Activated CD4-positive, alpha-beta memory T cell treated with anti-CD3 and anti-CD28 coated beads, Interleukin-2, amount 10 ng/mL, durations not matched to agents 7 days and 5 days (primary cell): ENCODE measurements at regions not wholly inside any gene's neighbourhood (a gene's known extent, or its start where the extent isn't known, plus 50 kb on each side); places are given as distances from the start of the nearest gene placed in this dataset.
"Not testable (repeated sequence)": the region's sequence is repeated elsewhere in the genome, so short reads cannot be mapped to it uniquely, and the experiment has no call there.

ENCODE experiments used
- CTCF ChIA-PET: fragments of 350-600 bp; sonication (Branson Sonifier 250); formaldehyde crosslinking; loops from one replicate; lab custom pipeline; 2021; ENCODE audit warnings: antibody characterized with exemption, inconsistent platforms; lab: Charles Lee
- POLR2A ChIA-PET: fragments of 350-600 bp; sonication (Branson Sonifier 250); formaldehyde crosslinking; loops from one replicate; lab custom pipeline; 2021; ENCODE audit warnings: antibody characterized with exemption; lab: Charles Lee
- DNase-seq: peaks from one replicate; pipeline ENCODE4 v3.0.0-alpha.2; 2020
- H3K27ac Mint-ChIP-seq: one replicate; pipeline ENCODE4 v1.8.0; 2021; ENCODE audit warnings: mild to moderate bottlenecking, mixed read lengths
- H3K27me3 Mint-ChIP-seq: one replicate; pipeline ENCODE4 v1.8.0; 2021; ENCODE audit warnings: mixed read lengths
- H3K36me3 Mint-ChIP-seq: one replicate; pipeline ENCODE4 v1.8.0; 2021; ENCODE audit warnings: low read depth, mixed read lengths
- H3K4me1 Mint-ChIP-seq: one replicate; pipeline ENCODE4 v1.8.0; 2021; ENCODE audit warnings: mixed read lengths
- H3K4me3 Mint-ChIP-seq: one replicate; pipeline ENCODE4 v1.8.0; 2021; ENCODE audit warnings: mild to moderate bottlenecking, mixed read lengths
- H3K9me3 Mint-ChIP-seq: one replicate; pipeline ENCODE4 v1.8.0; 2021; ENCODE audit warnings: mixed read lengths

GRCh38 chr4:52157071-52157470, 106.0 kb downstream of the SPATA18 start:
- H3K4me1 Mint-ChIP-seq = not testable (repeated sequence)

GRCh38 chr4:52157641-52158316, 106.7 kb downstream of the SPATA18 start:
- Mint-ChIP-seq H3K27ac (no peak overlapping the region), H3K9me3 (peaks cover 8% of the 10 kb centered on the region), H3K4me3 (no peak overlapping the region), H3K36me3 (no peaks in the 10 kb centered on the region), H3K27me3 (no peaks in the 10 kb centered on the region), H3K4me1 (no peaks in the 10 kb centered on the region)
- no peak for DNase-seq
- CTCF ChIA-PET = no interaction called here
- POLR2A ChIA-PET = no interaction called here

More at GRCh38 chr4:52157071-52157470, 106.0 kb downstream of the SPATA18 start:
- CTCF ChIA-PET, H3K27me3 Mint-ChIP-seq, H3K27ac Mint-ChIP-seq, H3K36me3 Mint-ChIP-seq, H3K4me3 Mint-ChIP-seq, DNase-seq, POLR2A ChIA-PET: not testable (repeated sequence)
- peaks cover 13% of the 10 kb centered on the region for H3K9me3 Mint-ChIP-seq

DNA sequence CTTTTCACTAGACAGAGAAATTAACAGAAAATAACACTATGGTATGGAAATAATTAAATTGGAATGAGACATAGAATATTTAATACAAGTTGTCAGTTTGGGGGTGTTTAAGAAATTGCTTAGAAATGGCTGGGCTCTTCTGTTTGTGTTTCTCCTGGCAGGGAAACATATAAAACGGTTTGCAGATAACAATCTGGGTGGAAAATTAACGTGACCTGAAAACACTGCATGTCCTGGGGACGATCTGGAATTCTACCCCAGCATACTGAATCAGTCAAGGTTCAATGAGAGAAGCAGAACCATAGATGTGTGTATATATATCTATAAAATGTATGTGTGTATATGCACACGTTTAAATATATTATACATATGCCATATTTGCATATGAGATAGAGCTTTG, 109.8 kb downstream of the SPATA18 start:
- H3K36me3 Mint-ChIP-seq = no peaks in the 10 kb centered on the region
- H3K9me3 Mint-ChIP-seq = peaks cover 4% of the 10 kb centered on the region
- no peaks in the 10 kb centered on the region for H3K4me1 Mint-ChIP-seq
- no peak overlapping the region for H3K27ac Mint-ChIP-seq
- no peak for DNase-seq
- POLR2A ChIA-PET = no interaction called here
- H3K4me3 Mint-ChIP-seq = no peak overlapping the region
- H3K27me3 Mint-ChIP-seq = no peaks in the 10 kb centered on the region
- CTCF ChIA-PET = no interaction called here

DNA sequence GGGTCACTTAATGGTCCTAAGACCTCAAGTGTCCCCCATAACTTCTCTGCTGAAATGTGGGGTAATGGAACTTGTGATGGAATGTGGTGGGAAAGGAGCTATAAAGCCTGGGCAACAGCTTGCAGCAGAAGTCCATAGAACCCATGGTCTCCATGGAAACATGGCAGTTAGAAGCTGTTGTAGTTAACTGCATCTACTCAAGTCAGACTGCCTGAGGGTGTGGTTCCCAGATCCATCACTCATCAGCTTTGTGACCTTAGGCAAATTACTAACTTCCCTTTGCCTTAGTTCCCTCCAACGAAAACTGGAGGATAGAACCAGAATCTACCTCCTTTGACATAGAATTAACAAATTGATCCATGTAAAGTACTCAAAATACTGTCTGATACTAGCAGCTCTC, 113.0 kb downstream of the SPATA18 start:
- DNase-seq = no peak
- POLR2A ChIA-PET = no interaction called here
- CTCF ChIA-PET = no interaction called here

GRCh38 chr4:52172166-52172565, 121.1 kb downstream of the SPATA18 start:
- Mint-ChIP-seq H3K9me3 (peaks cover 3% of the 10 kb centered on the region), H3K36me3 (no peaks in the 10 kb centered on the region), H3K4me3 (no peak overlapping the region), H3K27ac (no peak overlapping the region), H3K4me1 (no peaks in the 10 kb centered on the region), H3K27me3 (no peaks in the 10 kb centered on the region)
- POLR2A ChIA-PET = no interaction called here
- no peak for DNase-seq
- CTCF ChIA-PET = no interaction called here

More for the DNA sequence above, 113.0 kb downstream of the SPATA18 start:
- Mint-ChIP-seq H3K4me3 (no peak overlapping the region), H3K36me3 (no peaks in the 10 kb centered on the region), H3K4me1 (no peaks in the 10 kb centered on the region), H3K27ac (no peak overlapping the region), H3K27me3 (no peaks in the 10 kb centered on the region), H3K9me3 (peaks cover 8% of the 10 kb centered on the region)

GRCh38 chr4:52173470-52174045, 122.5 kb downstream of the SPATA18 start:
- Mint-ChIP-seq H3K27ac (no peak overlapping the region), H3K4me1 (no peaks in the 10 kb centered on the region), H3K27me3 (no peaks in the 10 kb centered on the region), H3K4me3 (no peak overlapping the region), H3K9me3 (no peaks in the 10 kb centered on the region), H3K36me3 (no peaks in the 10 kb centered on the region)
- no peak for DNase-seq
- ChIA-PET POLR2A (no interaction called here), CTCF (no interaction called here)

DNA sequence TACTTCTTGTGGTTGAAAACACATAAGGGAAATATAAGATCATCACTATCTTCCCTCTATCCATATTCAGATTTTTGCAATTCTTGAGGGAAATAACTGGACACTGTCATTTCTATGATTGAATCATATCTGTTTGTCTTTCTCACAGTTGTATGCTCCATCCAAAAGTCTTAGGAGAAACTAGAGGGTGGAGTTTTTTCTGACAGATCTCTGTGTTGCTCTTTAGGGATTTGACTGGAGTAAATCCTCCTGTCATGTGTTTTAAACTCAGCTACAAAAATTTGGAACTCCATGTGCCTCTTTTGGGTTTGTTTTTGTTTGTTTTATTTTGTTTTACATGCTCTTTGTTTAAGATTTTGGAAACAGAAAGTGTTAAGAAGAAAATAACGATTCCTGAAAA, 136.5 kb downstream of the SPATA18 start:
- Mint-ChIP-seq H3K27ac (no peak overlapping the region), H3K9me3 (no peaks in the 10 kb centered on the region), H3K4me1 (no peaks in the 10 kb centered on the region), H3K36me3 (no peaks in the 10 kb centered on the region), H3K27me3 (no peaks in the 10 kb centered on the region), H3K4me3 (no peak overlapping the region)
- ChIA-PET CTCF (no interaction called here), POLR2A (no interaction called here)
- no peak for DNase-seq

GRCh38 chr4:52192001-52192400, 140.9 kb downstream of the SPATA18 start:
- no peak overlapping the region for H3K4me3 Mint-ChIP-seq
- H3K36me3 Mint-ChIP-seq = no peaks in the 10 kb centered on the region
- ChIA-PET CTCF (no interaction called here), POLR2A (no interaction called here)
- H3K4me1 Mint-ChIP-seq = no peaks in the 10 kb centered on the region
- H3K9me3 Mint-ChIP-seq = no peaks in the 10 kb centered on the region
- no peak overlapping the region for H3K27ac Mint-ChIP-seq
- H3K27me3 Mint-ChIP-seq = no peaks in the 10 kb centered on the region
- DNase-seq = no peak

DNA sequence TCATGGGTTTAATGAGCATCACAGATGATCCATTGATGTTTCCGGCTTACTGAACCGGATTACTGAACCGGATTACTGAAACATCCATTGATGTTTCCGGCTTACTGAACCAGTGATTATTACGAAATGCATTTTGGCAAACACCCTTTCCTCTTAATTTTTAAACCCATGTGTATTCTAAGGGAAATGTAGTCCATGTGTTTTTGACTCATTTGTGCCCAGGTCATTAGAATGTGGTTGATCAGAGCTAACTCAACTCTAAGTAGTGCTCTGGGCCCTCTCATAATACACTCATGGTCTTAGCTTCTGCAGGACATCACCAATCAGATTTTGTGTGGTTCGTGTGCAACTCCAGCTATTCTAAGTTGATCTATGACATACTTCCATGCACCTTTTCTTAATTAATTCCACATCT, 141.6 kb downstream of the SPATA18 start:
- CTCF ChIA-PET = no interaction called here
- H3K4me1 Mint-ChIP-seq = no peaks in the 10 kb centered on the region
- no peak overlapping the region for H3K27ac Mint-ChIP-seq

DNA sequence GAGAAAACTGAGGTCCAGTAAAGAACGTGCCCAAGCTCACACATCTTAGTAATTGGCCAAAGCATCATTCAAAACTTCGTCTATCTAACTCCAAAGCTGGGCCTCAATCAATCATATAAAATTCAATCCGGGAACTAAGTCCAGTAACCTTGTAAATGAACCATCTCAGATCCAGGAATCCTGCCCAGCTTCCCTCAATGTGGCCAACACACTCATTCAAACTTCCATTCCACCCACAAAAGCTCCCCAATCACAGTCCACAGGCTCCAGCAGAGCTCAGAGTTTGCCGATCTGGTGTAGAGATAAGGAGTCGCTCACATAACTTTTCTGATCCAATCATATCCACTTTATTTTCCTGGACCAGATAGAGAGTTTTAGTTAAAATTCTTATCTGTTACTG, 144.8 kb downstream of the SPATA18 start:
- no peaks in the 10 kb centered on the region for H3K36me3 Mint-ChIP-seq
- no peaks in the 10 kb centered on the region for H3K27me3 Mint-ChIP-seq
- no peak overlapping the region for H3K4me3 Mint-ChIP-seq
- ChIA-PET POLR2A (no interaction called here), CTCF (no interaction called here)
- H3K4me1 Mint-ChIP-seq = no peaks in the 10 kb centered on the region
- peaks cover 3% of the 10 kb centered on the region for H3K9me3 Mint-ChIP-seq
- DNase-seq = no peak
- no peak overlapping the region for H3K27ac Mint-ChIP-seq

More for the DNA sequence above, 141.6 kb downstream of the SPATA18 start:
- POLR2A ChIA-PET = no interaction called here
- Mint-ChIP-seq H3K27me3 (no peaks in the 10 kb centered on the region), H3K36me3 (no peaks in the 10 kb centered on the region), H3K9me3 (no peaks in the 10 kb centered on the region), H3K4me3 (no peak overlapping the region)
- no peak for DNase-seq

GRCh38 chr4:52196606-52197130, 145.6 kb downstream of the SPATA18 start:
- POLR2A ChIA-PET = no interaction called here
- Mint-ChIP-seq H3K27ac (no peak overlapping the region), H3K9me3 (peaks cover 3% of the 10 kb centered on the region), H3K4me1 (no peaks in the 10 kb centered on the region), H3K27me3 (no peaks in the 10 kb centered on the region), H3K36me3 (no peaks in the 10 kb centered on the region), H3K4me3 (no peak overlapping the region)
- DNase-seq = no peak
- CTCF ChIA-PET = no interaction called here

GRCh38 chr4:52197306-52197705, 146.2 kb downstream of the SPATA18 start:
- H3K4me1 Mint-ChIP-seq = no peaks in the 10 kb centered on the region
- POLR2A ChIA-PET = no interaction called here
- H3K27ac Mint-ChIP-seq = no peak overlapping the region
- no peaks in the 10 kb centered on the region for H3K36me3 Mint-ChIP-seq
- no peak overlapping the region for H3K4me3 Mint-ChIP-seq
- no peaks in the 10 kb centered on the region for H3K27me3 Mint-ChIP-seq
- no peak for DNase-seq
- peaks cover 3% of the 10 kb centered on the region for H3K9me3 Mint-ChIP-seq
- CTCF ChIA-PET = no interaction called here

- Mint-ChIP-seq H3K4me1 (no peaks in the 10 kb centered on the region), H3K27me3 (no peaks in the 10 kb centered on the region), H3K4me3 (no peak overlapping the region), H3K36me3 (no peaks in the 10 kb centered on the region), H3K27ac (no peak overlapping the region), H3K9me3 (peaks cover 3% of the 10 kb centered on the region)
- ChIA-PET POLR2A (no interaction called here), CTCF (no interaction called here)
- no peak for DNase-seq
These were observed 147.2 kb downstream of the SPATA18 start for GRCh38 chr4:52198294-52198693.
